ENCODE measurements at regions not wholly inside any gene's neighbourhood (a gene's known extent, or its start where the extent isn't known, plus 50 kb on each side); places are given as distances from the start of the nearest gene placed in this dataset.

- DNase-seq, result no peak
These were observed 575.8 kb downstream of the CSNK1G3 start for GRCh38 chr5:124087752-124088151.

- DNase-seq, result no peak
These were observed 568.3 kb downstream of the CSNK1G3 start for GRCh38 chr5:124080256-124080655.

- DNase-seq, result no peak
These were observed 567.1 kb downstream of the CSNK1G3 start for GRCh38 chr5:124079062-124079461.

- no peak for DNase-seq
These were observed 562.5 kb downstream of the CSNK1G3 start for GRCh38 chr5:124074500-124074899.

- no peak for DNase-seq
These were observed 560.6 kb downstream of the CSNK1G3 start for GRCh38 chr5:124072570-124072969.

GRCh38 chr5:124071039-124071438 lies 559.1 kb downstream of the CSNK1G3 start:
- DNase-seq, result no peak

- no peak for DNase-seq
These were observed 553.5 kb downstream of the CSNK1G3 start for GRCh38 chr5:124065508-124065907.

- no peak for DNase-seq
These were observed 553.0 kb downstream of the CSNK1G3 start for GRCh38 chr5:124064956-124065355.

- no peak for DNase-seq
These were observed 549.7 kb downstream of the CSNK1G3 start for GRCh38 chr5:124061663-124062062.

GRCh38 chr5:124061068-124061430 lies 549.1 kb downstream of the CSNK1G3 start:
- DNase-seq, result no peak

GRCh38 chr5:124060413-124061067 lies 548.6 kb downstream of the CSNK1G3 start:
- no peak for DNase-seq

- DNase-seq, result no peak
These were observed 548.0 kb downstream of the CSNK1G3 start for GRCh38 chr5:124060011-124060410.

- no peak for DNase-seq
These were observed 547.2 kb downstream of the CSNK1G3 start for GRCh38 chr5:124059200-124059599.

GRCh38 chr5:124057724-124058231 lies 545.8 kb downstream of the CSNK1G3 start:
- no peak for DNase-seq

- peak; percentile 30 for DNase-seq
These were observed 545.2 kb downstream of the CSNK1G3 start for GRCh38 chr5:124056991-124057723.

- peak; percentile 4 for DNase-seq
These were observed 544.5 kb downstream of the CSNK1G3 start for GRCh38 chr5:124056326-124056990.

GRCh38 chr5:124055751-124056150 lies 543.8 kb downstream of the CSNK1G3 start:
- no peak for DNase-seq

- no peak for DNase-seq
These were observed 542.6 kb downstream of the CSNK1G3 start for GRCh38 chr5:124054564-124054963.

- DNase-seq, result no peak
These were observed 541.4 kb downstream of the CSNK1G3 start for GRCh38 chr5:124053340-124053739.

GRCh38 chr5:124052201-124052600 lies 540.2 kb downstream of the CSNK1G3 start:
- no peak for DNase-seq

- DNase-seq, result no peak
These were observed 538.3 kb downstream of the CSNK1G3 start for GRCh38 chr5:124050120-124050770.

GRCh38 chr5:124045412-124045811 lies 533.4 kb downstream of the CSNK1G3 start:
- DNase-seq, result no peak

GRCh38 chr5:124044613-124045012 lies 532.6 kb downstream of the CSNK1G3 start:
- DNase-seq, result no peak

All from CD4-positive, alpha-beta T cell treated with Interferon gamma for 1 hour (primary cell).